K562 (cell line): ENCODE measurements at regions not wholly inside any gene's neighbourhood (a gene's known extent, or its start where the extent isn't known, plus 50 kb on each side); places are given as distances from the start of the nearest gene placed in this dataset.

Experiments
- ATAC-seq: fragments of 200-7000 bp; cut with Tn5 transposase; 3 replicates; pipeline ENCODE4 v1.9.1; 2020; ENCODE audit warnings: moderate library complexity
- BruUV-seq: library from RNA; stranded (reverse); fragments of 400-500 nt; replicated peaks from 2 replicates; lab custom pipeline; 2021; lab: Mats Ljungman, UMichigan
- CTCF ChIA-PET: fragments of 300-600 bp; formaldehyde crosslinking; extraction: SDS; loops from one replicate; lab custom pipeline; 2021; ENCODE audit warnings: low intra/inter-chr PET ratio; lab: Yijun Ruan, JAX
- POLR2A ChIA-PET: fragments of 300-600, 350-650 bp; sonication (Branson Sonifier 250); formaldehyde crosslinking; extraction: SDS; loops from one replicate; lab custom pipeline; 2021; ENCODE audit warnings: antibody characterized with exemption, inconsistent platforms; lab: Yijun Ruan, JAX
- DNase-seq, 4 experiments: peaks; one replicate each; pipeline versions ENCODE4 v3.0.0 to v3.0.0-alpha.2; 2011 to 2018; ENCODE audit warnings: low spot score in 3 of 4, mixed read lengths in 3 of 4; ENCODE audit errors: extremely low read depth in 1 of 4
- FAIRE-seq: peaks from 2 replicates; lab custom pipeline; 2011; peaks lifted over from hg19 to GRCh38; lab: Jason Lieb, UNC
- H2AFZ ChIP-seq: 2 replicates; pipeline ENCODE4 v1.6.0; 2011; ENCODE audit warnings: low read depth, low read length, control low read depth, inconsistent platforms
- H3K27ac ChIP-seq: fragments of 200-600 bp; 3 replicates; pipeline ENCODE4 v1.8.0; 2011; ENCODE audit warnings: low read depth, mild to moderate bottlenecking, control low read depth, inconsistent platforms, low read length, moderate library complexity, mixed read lengths; ENCODE audit errors: extremely low read depth
- H3K27me3 ChIP-seq, 2 experiments: fragments of 300-600 bp in 1 of 2; 2 replicates in 1 of 2; 3 replicates in 1 of 2; pipeline versions ENCODE4 v1.6.0 to v1.8.0; 2011; ENCODE audit warnings: inconsistent platforms in 2 of 2, low read length in 2 of 2, mild to moderate bottlenecking in 1 of 2, mixed read lengths in 1 of 2, moderate library complexity in 1 of 2; ENCODE audit not compliant: control insufficient read depth in 2 of 2, insufficient read depth in 2 of 2
- H3K36me3 ChIP-seq: fragments of 300-600 bp; 3 replicates; pipeline ENCODE4 v1.8.0; 2011; ENCODE audit warnings: mild to moderate bottlenecking, low read length, inconsistent platforms; ENCODE audit not compliant: control insufficient read depth, insufficient read depth
- H3K4me1 ChIP-seq, 2 experiments: fragments of 200-600 bp in 1 of 2; replicated peaks in 1 of 2; 2 replicates in 1 of 2; 3 replicates in 1 of 2; pipeline versions ENCODE4 v1.5.1 to v1.8.0; 2011; ENCODE audit warnings: inconsistent platforms in 2 of 2, low read length in 2 of 2, mild to moderate bottlenecking in 1 of 2, mixed read lengths in 1 of 2, moderate library complexity in 1 of 2; ENCODE audit not compliant: control insufficient read depth in 2 of 2, insufficient read depth in 2 of 2
- H3K4me2 ChIP-seq: 2 replicates; pipeline ENCODE4 v1.6.1; 2011; ENCODE audit warnings: low read length, control low read depth, inconsistent platforms, mixed read lengths; ENCODE audit not compliant: insufficient read depth
- H3K4me3 ChIP-seq: fragments of 200-600 bp; sonication (generic), shearing (Covaris generic); 2 replicates; pipeline ENCODE4 v1.5.1; 2016; ENCODE audit warnings: control low read depth, inconsistent platforms
- H3K79me2 ChIP-seq: fragments of 200-600 bp; 3 replicates; pipeline ENCODE4 v1.8.0; 2011; ENCODE audit warnings: low read length, inconsistent platforms; ENCODE audit not compliant: control insufficient read depth, insufficient read depth
- H3K9ac ChIP-seq, 2 experiments: 2 replicates each; pipeline versions ENCODE4 v1.6.0 to v1.6.1; 2011; ENCODE audit warnings: low read depth in 2 of 2, low read length in 2 of 2, control low read depth in 1 of 2, inconsistent platforms in 1 of 2, mild to moderate bottlenecking in 1 of 2, mixed read lengths in 1 of 2; ENCODE audit not compliant: insufficient read depth in 1 of 2
- H3K9me1 ChIP-seq: one replicate; pipeline ENCODE4 v1.6.0; 2011; ENCODE audit warnings: inconsistent platforms, mild to moderate bottlenecking, low read length, moderate library complexity; ENCODE audit not compliant: control insufficient read depth, insufficient read depth
- H3K9me3 ChIP-seq: replicated peaks from 2 replicates; pipeline ENCODE4 v1.5.1; 2011; ENCODE audit warnings: low read depth, low read length, inconsistent platforms; ENCODE audit not compliant: control insufficient read depth, insufficient read depth
- H4K20me1 ChIP-seq: replicated peaks from 2 replicates; pipeline ENCODE4 v1.6.1; 2011; ENCODE audit warnings: low read length, inconsistent platforms, mixed read lengths; ENCODE audit not compliant: control insufficient read depth, insufficient read depth
- BDP1 ChIP-seq: IDR thresholded peaks from 3 replicates; pipeline ENCODE4 v1.6.1; 2011; ENCODE audit not compliant: insufficient read length, insufficient read depth
- EP400 ChIP-seq: fragments of 450-650 bp; IDR thresholded peaks from 2 replicates; pipeline ENCODE4 v1.6.1; 2017; ENCODE audit warnings: antibody characterized with exemption, mild to moderate bottlenecking, moderate library complexity
- RFX7 ChIP-seq: fragments of 250-450 bp; sonication (Bioruptor Pico); IDR thresholded peaks from 2 replicates; pipeline ENCODE4 v1.5.1; 2021; ENCODE audit warnings: mild to moderate bottlenecking
- ZEB2 ChIP-seq: fragments of 450-650 bp; IDR thresholded peaks from 2 replicates; pipeline ENCODE4 v1.6.1; 2016
- ZNF507 ChIP-seq: conservative IDR thresholded peaks from 2 replicates; pipeline ENCODE4 v1.6.1; 2017; ENCODE audit warnings: missing genetic modification characterization, missing compliant biosample characterization
- WGBS: fragments of 100-300 bp; shearing (Covaris generic); methylation state at CpG from one replicate; pipeline ENCODE4 v1.1.6; 2016; ENCODE audit warnings: low coverage, mixed read lengths; ENCODE audit not compliant: insufficient coverage; ENCODE audit errors: missing lambda C conversion rate; 5-methylcytosine and 5-hydroxymethylcytosine counted together
- in situ Hi-C: fragments of 300-500 bp; cut with MboI; formaldehyde crosslinking; loops from 4 replicates; pipeline ENCODE4 v1.15.0; 2018; ENCODE audit warnings: inconsistent platforms, mixed read lengths
- intact Hi-C: fragments of 100-400 bp; cut with micrococcal nuclease; formaldehyde crosslinking; loops from 2 replicates; pipeline ENCODE4 v1.14.2; 2022
- TF ChIP-seq, protein P1 (sequence below), 2 experiments: fragments of 450-650 bp in 1 of 2; sonication (generic) in 1 of 2; formaldehyde crosslinking in 1 of 2; IDR thresholded peaks in 1 of 2; conservative IDR thresholded peaks in 1 of 2; 2 replicates each; pipeline versions ENCODE4 v1.6.1 to v1.8.1; 2016 to 2023; ENCODE audit warnings: mild to moderate bottlenecking in 2 of 2, moderate library complexity in 2 of 2, inconsistent platforms in 1 of 2, missing genetic modification reagents in 1 of 2
- TF ChIP-seq, protein P2 (sequence below): fragments of 450-650 bp; formaldehyde crosslinking; IDR thresholded peaks from 2 replicates; pipeline ENCODE4 v1.4.0; 2020; ENCODE audit warnings: mild to moderate bottlenecking, moderate library complexity
- TF ChIP-seq, protein P3 (sequence below): IDR thresholded peaks from 2 replicates; pipeline ENCODE4 v1.6.1; 2011; ENCODE audit warnings: borderline replicate concordance, low read depth, mild to moderate bottlenecking, moderate library complexity, low read length; ENCODE audit not compliant: insufficient read depth, poor library complexity, severe bottlenecking

DNA sequence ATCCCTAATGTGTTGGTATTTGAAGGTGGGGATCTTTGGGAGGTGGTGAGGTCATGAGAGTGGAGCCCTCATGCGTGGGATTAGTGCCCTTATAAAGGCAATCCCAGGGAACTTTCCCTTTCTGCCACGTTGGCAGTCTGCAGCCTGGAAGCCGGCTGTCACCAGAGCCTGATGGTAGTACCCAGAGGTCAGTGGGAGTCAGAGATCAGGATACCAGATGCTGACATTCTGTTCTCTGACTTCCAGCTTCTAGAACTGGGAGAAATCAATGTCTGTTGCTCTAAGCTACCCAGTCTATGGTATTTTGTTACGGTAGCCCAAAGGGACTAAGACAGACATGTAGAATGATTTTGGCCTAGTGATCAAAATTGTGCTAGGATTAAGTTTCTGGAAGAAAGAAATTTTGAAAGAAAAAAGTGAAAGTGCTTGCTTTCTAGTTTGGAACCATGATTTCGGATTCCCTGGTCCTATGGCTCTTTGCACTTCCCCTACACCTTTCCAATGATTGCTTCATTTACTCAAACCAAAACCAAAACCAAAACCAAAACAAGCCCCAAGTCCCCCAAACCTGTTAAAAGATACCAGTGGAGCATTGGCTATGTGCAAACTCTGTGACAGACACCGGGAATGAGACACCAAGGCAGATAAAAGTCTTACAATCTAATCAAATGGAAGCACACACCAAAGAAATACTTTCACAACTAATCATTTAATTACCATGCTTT lies 173.7 kb upstream of the ZNF217 start:
- Histone ChIP-seq H3K79me2 (no peaks in the 10 kb centered on the region), H3K9ac (no peak overlapping the region), H3K36me3 (no peaks in the 10 kb centered on the region; the same call in 2 of the 3 replicates), H3K27me3 (no peaks in the 10 kb centered on the region), H3K4me3 (no peak overlapping the region), H3K4me1 (peaks cover 0 to 22% of the 10 kb centered on the region in 2 experiments; a peak in 4 of 5 replicates), H3K4me2 (peak overlapping the region; percentile 16; the same call in 1 of the 2 replicates), H3K27ac (peak overlapping the region; percentile 7; the same call in 1 of the 3 replicates), H3K9me1 (no peaks in the 10 kb centered on the region), H2AFZ (peak overlapping the region; percentile 85), H4K20me1 (no peaks in the 10 kb centered on the region), H3K9me3 (no peaks in the 10 kb centered on the region)
- in situ Hi-C loops (no loop called here), intact Hi-C loops (no loop called here)
- FAIRE-seq (no peak), DNase-seq (no peak), ATAC-seq (peak; percentile 40)
- BruUV-seq = no TSS peak
- CTCF ChIA-PET = interaction anchor here (0.6 kb wide), 1 partner anchor 58 kb away, joined by 3 read pairs; no protein-coding TSS in a partner anchor
- POLR2A ChIA-PET = no interaction called here
- 26% methylated on average over 6 of the region's 6 CpGs for WGBS
- TF ChIP-seq, protein P1, sequence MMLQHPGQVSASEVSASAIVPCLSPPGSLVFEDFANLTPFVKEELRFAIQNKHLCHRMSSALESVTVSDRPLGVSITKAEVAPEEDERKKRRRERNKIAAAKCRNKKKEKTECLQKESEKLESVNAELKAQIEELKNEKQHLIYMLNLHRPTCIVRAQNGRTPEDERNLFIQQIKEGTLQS (IDR thresholded peaks at IDR 0.05) = peak; percentile 38; the same call in 1 of the 2 replicates
- TF ChIP-seq, protein P1 (CRISPR knock-in tag; conservative IDR thresholded peaks at IDR 0.05) = no peak
- TF ChIP-seq ZEB2 = 0 out of 2 replicates have a peak, but pooled peaks have one; percentile 33
- TF ChIP-seq EP400 = 0 out of 2 replicates have a peak, but pooled peaks have one; percentile 15
- TF ChIP-seq RFX7 (CRISPR knock-in tag) = no peak
- no peak for TF ChIP-seq BDP1
- TF ChIP-seq, protein P2, sequence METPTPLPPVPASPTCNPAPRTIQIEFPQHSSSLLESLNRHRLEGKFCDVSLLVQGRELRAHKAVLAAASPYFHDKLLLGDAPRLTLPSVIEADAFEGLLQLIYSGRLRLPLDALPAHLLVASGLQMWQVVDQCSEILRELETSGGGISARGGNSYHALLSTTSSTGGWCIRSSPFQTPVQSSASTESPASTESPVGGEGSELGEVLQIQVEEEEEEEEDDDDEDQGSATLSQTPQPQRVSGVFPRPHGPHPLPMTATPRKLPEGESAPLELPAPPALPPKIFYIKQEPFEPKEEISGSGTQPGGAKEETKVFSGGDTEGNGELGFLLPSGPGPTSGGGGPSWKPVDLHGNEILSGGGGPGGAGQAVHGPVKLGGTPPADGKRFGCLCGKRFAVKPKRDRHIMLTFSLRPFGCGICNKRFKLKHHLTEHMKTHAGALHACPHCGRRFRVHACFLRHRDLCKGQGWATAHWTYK (CRISPR knock-in tag) = no peak
- TF ChIP-seq ZNF507 (tag) = no peak
- TF ChIP-seq, protein P3, sequence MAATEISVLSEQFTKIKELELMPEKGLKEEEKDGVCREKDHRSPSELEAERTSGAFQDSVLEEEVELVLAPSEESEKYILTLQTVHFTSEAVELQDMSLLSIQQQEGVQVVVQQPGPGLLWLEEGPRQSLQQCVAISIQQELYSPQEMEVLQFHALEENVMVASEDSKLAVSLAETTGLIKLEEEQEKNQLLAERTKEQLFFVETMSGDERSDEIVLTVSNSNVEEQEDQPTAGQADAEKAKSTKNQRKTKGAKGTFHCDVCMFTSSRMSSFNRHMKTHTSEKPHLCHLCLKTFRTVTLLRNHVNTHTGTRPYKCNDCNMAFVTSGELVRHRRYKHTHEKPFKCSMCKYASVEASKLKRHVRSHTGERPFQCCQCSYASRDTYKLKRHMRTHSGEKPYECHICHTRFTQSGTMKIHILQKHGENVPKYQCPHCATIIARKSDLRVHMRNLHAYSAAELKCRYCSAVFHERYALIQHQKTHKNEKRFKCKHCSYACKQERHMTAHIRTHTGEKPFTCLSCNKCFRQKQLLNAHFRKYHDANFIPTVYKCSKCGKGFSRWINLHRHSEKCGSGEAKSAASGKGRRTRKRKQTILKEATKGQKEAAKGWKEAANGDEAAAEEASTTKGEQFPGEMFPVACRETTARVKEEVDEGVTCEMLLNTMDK = no peak
